Neural progenitor cell (in vitro differentiated cells): ENCODE measurements at regions not wholly inside any gene's neighbourhood (a gene's known extent, or its start where the extent isn't known, plus 50 kb on each side); places are given as distances from the start of the nearest gene placed in this dataset.

Experiments
- CTCF ChIP-seq: fragments of 200-600 bp; sonication (generic); IDR thresholded peaks from 2 replicates; pipeline ENCODE4 v1.5.1; 2017; ENCODE audit warnings: antibody characterized with exemption, mild to moderate bottlenecking
- EZH2 ChIP-seq: fragments of 200-600 bp; sonication (generic); IDR thresholded peaks from 2 replicates; pipeline ENCODE4 v1.6.1; 2017; ENCODE audit warnings: antibody characterized with exemption, mild to moderate bottlenecking, moderate library complexity

DNA sequence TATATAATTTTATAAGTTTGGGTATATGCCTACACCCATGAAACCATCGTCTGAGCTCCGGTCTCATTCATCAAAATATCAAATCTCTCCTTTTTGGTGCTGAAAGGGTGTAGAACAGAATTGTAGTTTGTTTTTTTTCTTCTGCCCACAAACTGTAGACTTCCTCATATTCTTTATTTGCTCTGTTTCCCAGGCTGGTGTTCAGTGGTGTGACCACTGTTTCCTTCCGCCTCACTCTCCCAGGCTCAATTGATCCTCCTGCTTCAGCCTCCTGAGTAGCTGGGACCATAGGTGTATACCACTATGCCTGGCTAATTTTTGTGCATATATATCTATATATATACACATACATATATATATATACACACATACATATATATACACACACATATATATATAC lies 139.6 kb upstream of the HCRTR2 start:
- TF ChIP-seq CTCF (no peak), EZH2 (no peak)
